HepG2 (cell line): ENCODE measurements at regions not wholly inside any gene's neighbourhood (a gene's known extent, or its start where the extent isn't known, plus 50 kb on each side); places are given as distances from the start of the nearest gene placed in this dataset.

Source experiments
- ATAC-seq: fragments of 200-7000 bp; cut with Tn5 transposase; 3 replicates; pipeline ENCODE4 v1.9.1; 2020; ENCODE audit warnings: mild to moderate bottlenecking, moderate library complexity
- BruUV-seq: library from RNA; stranded (reverse); fragments of 400-500 nt; replicated peaks from 2 replicates; lab custom pipeline; 2021; lab: Mats Ljungman, UMichigan
- CTCF ChIA-PET: fragments of 300-600 bp; formaldehyde crosslinking; extraction: SDS; loops from one replicate; lab custom pipeline; 2021; ENCODE audit warnings: low total read pairs, inconsistent platforms, low intra/inter-chr PET ratio; lab: Yijun Ruan, JAX
- POLR2A ChIA-PET: fragments of 350-600 bp; sonication (Branson Sonifier 250); formaldehyde crosslinking; loops from one replicate; lab custom pipeline; 2020; ENCODE audit warnings: antibody characterized with exemption, inconsistent platforms; lab: Yijun Ruan, JAX
- DNase-seq: peaks from one replicate; pipeline ENCODE4 v3.0.0-alpha.2; 2015; ENCODE audit warnings: low spot score
- FAIRE-seq: peaks from 3 replicates; lab custom pipeline; 2011; peaks lifted over from hg19 to GRCh38; lab: Jason Lieb, UNC
- H2AFZ ChIP-seq: one replicate; pipeline ENCODE4 v1.6.1; 2011; ENCODE audit warnings: low read length, inconsistent platforms
- H3K27ac ChIP-seq: fragments of 300-600 bp; 3 replicates; pipeline ENCODE4 v1.8.0; 2011; ENCODE audit warnings: mixed run types, mild to moderate bottlenecking, mixed read lengths, low read length, inconsistent platforms; ENCODE audit not compliant: insufficient read depth; ENCODE audit errors: extremely low read length
- H3K27me3 ChIP-seq, 2 experiments: fragments of 200-600 bp in 1 of 2; 2 replicates in 1 of 2; 3 replicates in 1 of 2; pipeline versions ENCODE4 v1.6.0 to v1.8.0; 2011; ENCODE audit warnings: low read length in 2 of 2, mild to moderate bottlenecking in 2 of 2, moderate library complexity in 2 of 2, inconsistent platforms in 1 of 2; ENCODE audit not compliant: insufficient read depth in 2 of 2, control insufficient read depth in 1 of 2
- H3K36me3 ChIP-seq, 2 experiments: fragments of 200-600 bp in 1 of 2; replicated peaks in 1 of 2; 2 replicates in 1 of 2; 3 replicates in 1 of 2; pipeline versions ENCODE4 v1.5.1 to v1.8.0; 2011; ENCODE audit warnings: low read length in 2 of 2, inconsistent platforms in 1 of 2; ENCODE audit not compliant: insufficient read depth in 2 of 2, control insufficient read depth in 1 of 2
- H3K4me1 ChIP-seq: 2 replicates; pipeline ENCODE4 v1.5.1; 2012; ENCODE audit warnings: low read length, inconsistent platforms; ENCODE audit not compliant: insufficient read depth
- H3K4me2 ChIP-seq: 2 replicates; pipeline ENCODE4 v1.6.0; 2011; ENCODE audit warnings: low read depth, low read length, inconsistent platforms
- H3K4me3 ChIP-seq, 3 experiments: fragments of 200-600 bp in 1 of 3; sonication (generic), shearing (Covaris generic) in 1 of 3; replicated peaks in 1 of 3; 2 replicates each; pipeline ENCODE4 v1.5.1; 2011 to 2016; ENCODE audit warnings: low read length in 3 of 3, inconsistent platforms in 2 of 3, low read depth in 2 of 3, mild to moderate bottlenecking in 2 of 3, control low read depth in 1 of 3, mixed read lengths in 1 of 3; ENCODE audit not compliant: insufficient read depth in 1 of 3
- H3K79me2 ChIP-seq: one replicate; pipeline ENCODE4 v1.6.1; 2011; ENCODE audit warnings: low read length, inconsistent platforms; ENCODE audit not compliant: insufficient read depth
- H3K9ac ChIP-seq: 2 replicates; pipeline ENCODE4 v1.6.0; 2011; ENCODE audit warnings: mild to moderate bottlenecking, low read depth, low read length, inconsistent platforms; ENCODE audit not compliant: insufficient read depth
- H3K9me3 ChIP-seq: 2 replicates; pipeline ENCODE4 v1.5.1; 2012; ENCODE audit warnings: mild to moderate bottlenecking, low read length
- H4K20me1 ChIP-seq: 2 replicates; pipeline ENCODE4 v1.6.0; 2011; ENCODE audit warnings: inconsistent platforms, mild to moderate bottlenecking, low read length, moderate library complexity; ENCODE audit not compliant: insufficient read depth
- CEBPB ChIP-seq: IDR thresholded peaks from 2 replicates; pipeline ENCODE4 v1.6.1; 2011; ENCODE audit warnings: low read depth, low read length, improper control_type of control experiment, borderline replicate concordance
- CREM ChIP-seq, 2 experiments: sonication (generic) in 1 of 2; formaldehyde crosslinking in 1 of 2; IDR thresholded peaks; 2 replicates each; pipeline versions ENCODE4 v1.4.0 to v1.6.1; 2016 to 2020; ENCODE audit warnings: antibody characterized with exemption in 1 of 2, mild to moderate bottlenecking in 1 of 2, missing genetic modification reagents in 1 of 2
- FOXO4 ChIP-seq: sonication (generic); formaldehyde crosslinking; conservative IDR thresholded peaks from 2 replicates; pipeline ENCODE4 v1.8.1; 2023; ENCODE audit warnings: missing genetic modification reagents
- HIVEP1 ChIP-seq: sonication (generic); formaldehyde crosslinking; IDR thresholded peaks from 2 replicates; pipeline ENCODE4 v1.4.0; 2020; ENCODE audit warnings: mild to moderate bottlenecking, missing genetic modification reagents
- HNRNPLL ChIP-seq: fragments of 200-400 bp; formaldehyde crosslinking; IDR thresholded peaks from 2 replicates; pipeline ENCODE4 v1.6.1; 2017; ENCODE audit warnings: mild to moderate bottlenecking, low read depth, low read length; ENCODE audit not compliant: poor library complexity, severe bottlenecking
- MEF2D ChIP-seq: sonication (generic); formaldehyde crosslinking; IDR thresholded peaks from 2 replicates; pipeline ENCODE4 v1.5.1; 2020; ENCODE audit warnings: mild to moderate bottlenecking, missing genetic modification reagents
- SRY ChIP-seq: sonication (generic); formaldehyde crosslinking; IDR thresholded peaks from 2 replicates; pipeline ENCODE4 v1.8.0; 2022; ENCODE audit warnings: mild to moderate bottlenecking, missing genetic modification reagents
- TBX2 ChIP-seq: sonication (generic); formaldehyde crosslinking; IDR thresholded peaks from 2 replicates; pipeline ENCODE4 v1.5.0; 2020; ENCODE audit warnings: missing genetic modification reagents, mild to moderate bottlenecking, borderline replicate concordance
- WGBS: methylation state at CpG from one replicate; pipeline ENCODE4 v1.1.6; 2017; ENCODE audit warnings: low lambda C conversion rate; 5-methylcytosine and 5-hydroxymethylcytosine counted together
- in situ Hi-C: cut with HindIII; loops from 2 replicates; pipeline ENCODE4 v1.10.0; 2017; ENCODE audit warnings: low pct_unique_long_range_greater_than_20kb; ENCODE audit not compliant: extremely low pct_ligation_motif_present
- intact Hi-C: fragments of 100-400 bp; cut with micrococcal nuclease; formaldehyde crosslinking; loops from one replicate; pipeline ENCODE4 v1.10.0; 2022; ENCODE audit not compliant: unreplicated experiment
- TF ChIP-seq, protein P1 (sequence below): sonication (generic); formaldehyde crosslinking; IDR thresholded peaks from 2 replicates; pipeline ENCODE4 v1.5.1; 2020; ENCODE audit warnings: missing genetic modification reagents, mild to moderate bottlenecking, borderline replicate concordance
- TF ChIP-seq, protein P2 (sequence below): sonication (generic); formaldehyde crosslinking; IDR thresholded peaks from 2 replicates; pipeline ENCODE4 v1.4.0; 2020; ENCODE audit warnings: missing genetic modification reagents, mild to moderate bottlenecking, borderline replicate concordance

- H3K27ac ChIP-seq = no peak overlapping the region
- H3K4me1 ChIP-seq = no peaks in the 10 kb centered on the region
- intact Hi-C loops (no loop called here), in situ Hi-C loops (no loop called here)
- H4K20me1 ChIP-seq = no peaks in the 10 kb centered on the region
- H3K9ac ChIP-seq = no peak overlapping the region
- H3K9me3 ChIP-seq = no peaks in the 10 kb centered on the region
- no TSS peak for BruUV-seq
- H3K4me3 ChIP-seq = no peak overlapping the region
- TF ChIP-seq FOXO4 (CRISPR knock-in tag) (no peak), SRY (CRISPR knock-in tag) (no peak), CEBPB (no peak), HNRNPLL (no peak), CREM (IDR thresholded peaks at IDR 0.05) (no peak), CREM (CRISPR knock-in tag; IDR thresholded peaks at IDR 0.05) (no peak), HIVEP1 (CRISPR knock-in tag) (no peak), TBX2 (no peak), MEF2D (no peak)
- TF ChIP-seq, protein P1, sequence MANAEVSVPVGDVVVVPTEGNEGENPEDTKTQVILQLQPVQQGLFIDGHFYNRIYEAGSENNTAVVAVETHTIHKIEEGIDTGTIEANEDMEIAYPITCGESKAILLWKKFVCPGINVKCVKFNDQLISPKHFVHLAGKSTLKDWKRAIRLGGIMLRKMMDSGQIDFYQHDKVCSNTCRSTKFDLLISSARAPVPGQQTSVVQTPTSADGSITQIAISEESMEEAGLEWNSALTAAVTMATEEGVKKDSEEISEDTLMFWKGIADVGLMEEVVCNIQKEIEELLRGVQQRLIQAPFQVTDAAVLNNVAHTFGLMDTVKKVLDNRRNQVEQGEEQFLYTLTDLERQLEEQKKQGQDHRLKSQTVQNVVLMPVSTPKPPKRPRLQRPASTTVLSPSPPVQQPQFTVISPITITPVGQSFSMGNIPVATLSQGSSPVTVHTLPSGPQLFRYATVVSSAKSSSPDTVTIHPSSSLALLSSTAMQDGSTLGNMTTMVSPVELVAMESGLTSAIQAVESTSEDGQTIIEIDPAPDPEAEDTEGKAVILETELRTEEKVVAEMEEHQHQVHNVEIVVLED (CRISPR knock-in tag) = no peak
- TF ChIP-seq, protein P2, sequence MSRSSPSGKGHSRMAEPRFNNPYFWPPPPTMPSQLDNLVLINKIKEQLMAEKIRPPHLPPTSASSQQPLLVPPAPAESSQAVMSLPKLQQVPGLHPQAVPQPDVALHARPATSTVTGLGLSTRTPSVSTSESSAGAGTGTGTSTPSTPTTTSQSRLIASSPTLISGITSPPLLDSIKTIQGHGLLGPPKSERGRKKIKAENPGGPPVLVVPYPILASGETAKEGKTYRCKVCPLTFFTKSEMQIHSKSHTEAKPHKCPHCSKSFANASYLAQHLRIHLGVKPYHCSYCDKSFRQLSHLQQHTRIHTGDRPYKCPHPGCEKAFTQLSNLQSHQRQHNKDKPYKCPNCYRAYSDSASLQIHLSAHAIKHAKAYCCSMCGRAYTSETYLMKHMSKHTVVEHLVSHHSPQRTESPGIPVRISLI (CRISPR knock-in tag) = no peak
- ATAC-seq (no peak), DNase-seq (no peak), FAIRE-seq (no peak)
- no peak overlapping the region for H3K4me2 ChIP-seq
- H2AFZ ChIP-seq = no peak overlapping the region
- H3K27me3 ChIP-seq = no peaks in the 10 kb centered on the region
- CTCF ChIA-PET = no interaction called here
- POLR2A ChIA-PET = no interaction called here
- WGBS = 0% methylated on average over 2 of the region's 2 CpGs
- no peaks in the 10 kb centered on the region for H3K36me3 ChIP-seq
- H3K79me2 ChIP-seq = no peaks in the 10 kb centered on the region
Measured at GRCh38 chr6:81572020-81572419, 180.5 kb downstream of the TENT5A start.
